HL-60 (cell line): ENCODE measurements at regions not wholly inside any gene's neighbourhood (a gene's known extent, or its start where the extent isn't known, plus 50 kb on each side); places are given as distances from the start of the nearest gene placed in this dataset.

Experiments used
- DNase-seq, 2 experiments: peaks; one replicate each; pipeline ENCODE4 v3.0.0-alpha.2; 2010 to 2020; ENCODE audit warnings: low read depth in 1 of 2, low spot score in 1 of 2
- H3K27ac ChIP-seq: fragments of 250-450 bp; sonication (Bioruptor Pico); replicated peaks from 2 replicates; pipeline ENCODE4 v1.5.1; 2020; ENCODE audit warnings: mild to moderate bottlenecking, moderate library complexity
- H3K27me3 ChIP-seq: fragments of 250-450 bp; sonication (Bioruptor Pico); 2 replicates; pipeline ENCODE4 v1.5.1; 2021; ENCODE audit warnings: mild to moderate bottlenecking, moderate library complexity; ENCODE audit not compliant: insufficient read depth, poor library complexity, severe bottlenecking
- H3K4me3 ChIP-seq: replicated peaks from 2 replicates; pipeline ENCODE4 v1.5.1; 2011; ENCODE audit warnings: mild to moderate bottlenecking, control low read depth, low read length; ENCODE audit not compliant: insufficient read depth
- GABPA ChIP-seq: IDR thresholded peaks from 2 replicates; pipeline ENCODE4 v1.6.1; 2012; ENCODE audit warnings: low read depth
- POLR2AphosphoS5 ChIP-seq: IDR thresholded peaks from 2 replicates; pipeline ENCODE4 v1.6.1; 2012; ENCODE audit warnings: low read depth
- SPI1 ChIP-seq: IDR thresholded peaks from 2 replicates; pipeline ENCODE4 v1.6.1; 2012; ENCODE audit warnings: low read depth, mild to moderate bottlenecking, borderline replicate concordance
- TF ChIP-seq, protein P1 (sequence below): IDR thresholded peaks from 2 replicates; pipeline ENCODE4 v1.6.1; 2012; ENCODE audit warnings: low read depth; ENCODE audit not compliant: insufficient replicate concordance
- TF ChIP-seq, protein P2 (sequence below): IDR thresholded peaks from one replicate; pipeline ENCODE4 v1.5.1; 2011; ENCODE audit warnings: low read length, control low read depth, inconsistent platforms; ENCODE audit not compliant: insufficient read depth

DNA sequence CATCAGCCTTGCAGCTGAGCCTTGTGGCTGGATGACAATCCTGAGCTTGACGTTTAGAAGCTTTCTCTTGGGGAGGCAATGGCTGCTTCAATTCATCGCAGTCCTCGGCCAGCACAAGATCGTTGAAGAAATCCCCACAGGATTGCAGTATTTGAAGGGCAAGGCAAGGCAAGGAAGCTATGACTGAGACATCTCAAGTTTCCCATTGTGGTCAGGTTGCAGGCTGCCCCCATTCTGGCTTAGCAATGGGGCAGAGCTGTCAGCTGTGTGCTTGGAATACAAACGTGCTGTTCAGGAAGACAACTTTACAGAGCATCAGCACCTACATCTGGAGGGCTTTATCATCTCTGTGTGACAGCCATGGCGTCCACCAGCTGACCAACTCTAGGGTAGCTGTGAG lies 275.9 kb upstream of the TBL1XR1 start:
- DNase-seq: no peak
- H3K27ac ChIP-seq: no peak overlapping the region
- no peaks in the 10 kb centered on the region for H3K27me3 ChIP-seq
- H3K4me3 ChIP-seq: no peak overlapping the region
- no peak for TF ChIP-seq GABPA
- TF ChIP-seq, protein P1, sequence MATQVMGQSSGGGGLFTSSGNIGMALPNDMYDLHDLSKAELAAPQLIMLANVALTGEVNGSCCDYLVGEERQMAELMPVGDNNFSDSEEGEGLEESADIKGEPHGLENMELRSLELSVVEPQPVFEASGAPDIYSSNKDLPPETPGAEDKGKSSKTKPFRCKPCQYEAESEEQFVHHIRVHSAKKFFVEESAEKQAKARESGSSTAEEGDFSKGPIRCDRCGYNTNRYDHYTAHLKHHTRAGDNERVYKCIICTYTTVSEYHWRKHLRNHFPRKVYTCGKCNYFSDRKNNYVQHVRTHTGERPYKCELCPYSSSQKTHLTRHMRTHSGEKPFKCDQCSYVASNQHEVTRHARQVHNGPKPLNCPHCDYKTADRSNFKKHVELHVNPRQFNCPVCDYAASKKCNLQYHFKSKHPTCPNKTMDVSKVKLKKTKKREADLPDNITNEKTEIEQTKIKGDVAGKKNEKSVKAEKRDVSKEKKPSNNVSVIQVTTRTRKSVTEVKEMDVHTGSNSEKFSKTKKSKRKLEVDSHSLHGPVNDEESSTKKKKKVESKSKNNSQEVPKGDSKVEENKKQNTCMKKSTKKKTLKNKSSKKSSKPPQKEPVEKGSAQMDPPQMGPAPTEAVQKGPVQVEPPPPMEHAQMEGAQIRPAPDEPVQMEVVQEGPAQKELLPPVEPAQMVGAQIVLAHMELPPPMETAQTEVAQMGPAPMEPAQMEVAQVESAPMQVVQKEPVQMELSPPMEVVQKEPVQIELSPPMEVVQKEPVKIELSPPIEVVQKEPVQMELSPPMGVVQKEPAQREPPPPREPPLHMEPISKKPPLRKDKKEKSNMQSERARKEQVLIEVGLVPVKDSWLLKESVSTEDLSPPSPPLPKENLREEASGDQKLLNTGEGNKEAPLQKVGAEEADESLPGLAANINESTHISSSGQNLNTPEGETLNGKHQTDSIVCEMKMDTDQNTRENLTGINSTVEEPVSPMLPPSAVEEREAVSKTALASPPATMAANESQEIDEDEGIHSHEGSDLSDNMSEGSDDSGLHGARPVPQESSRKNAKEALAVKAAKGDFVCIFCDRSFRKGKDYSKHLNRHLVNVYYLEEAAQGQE: no peak
- no peak for TF ChIP-seq SPI1
- TF ChIP-seq, protein P2, sequence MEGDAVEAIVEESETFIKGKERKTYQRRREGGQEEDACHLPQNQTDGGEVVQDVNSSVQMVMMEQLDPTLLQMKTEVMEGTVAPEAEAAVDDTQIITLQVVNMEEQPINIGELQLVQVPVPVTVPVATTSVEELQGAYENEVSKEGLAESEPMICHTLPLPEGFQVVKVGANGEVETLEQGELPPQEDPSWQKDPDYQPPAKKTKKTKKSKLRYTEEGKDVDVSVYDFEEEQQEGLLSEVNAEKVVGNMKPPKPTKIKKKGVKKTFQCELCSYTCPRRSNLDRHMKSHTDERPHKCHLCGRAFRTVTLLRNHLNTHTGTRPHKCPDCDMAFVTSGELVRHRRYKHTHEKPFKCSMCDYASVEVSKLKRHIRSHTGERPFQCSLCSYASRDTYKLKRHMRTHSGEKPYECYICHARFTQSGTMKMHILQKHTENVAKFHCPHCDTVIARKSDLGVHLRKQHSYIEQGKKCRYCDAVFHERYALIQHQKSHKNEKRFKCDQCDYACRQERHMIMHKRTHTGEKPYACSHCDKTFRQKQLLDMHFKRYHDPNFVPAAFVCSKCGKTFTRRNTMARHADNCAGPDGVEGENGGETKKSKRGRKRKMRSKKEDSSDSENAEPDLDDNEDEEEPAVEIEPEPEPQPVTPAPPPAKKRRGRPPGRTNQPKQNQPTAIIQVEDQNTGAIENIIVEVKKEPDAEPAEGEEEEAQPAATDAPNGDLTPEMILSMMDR: no peak
- TF ChIP-seq POLR2AphosphoS5: no peak

DNA sequence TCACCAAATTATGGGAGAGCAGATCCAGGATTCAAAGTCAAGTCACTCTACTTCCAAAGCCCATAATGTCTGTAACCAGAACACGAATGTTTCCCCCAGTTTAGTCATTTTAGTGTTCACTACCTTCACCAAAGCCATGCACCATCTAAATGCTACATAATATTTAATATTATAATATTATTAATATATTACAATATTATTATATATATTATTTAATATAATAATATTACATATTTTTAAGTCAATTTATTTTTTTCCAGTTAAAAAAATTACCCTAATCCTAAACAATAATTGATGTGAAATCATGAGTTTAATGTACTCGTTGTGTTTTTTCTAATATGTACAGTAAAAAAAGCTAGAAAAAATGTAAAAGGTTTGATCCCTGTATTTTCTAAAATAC lies 276.6 kb upstream of the TBL1XR1 start:
- DNase-seq: no peak

DNA sequence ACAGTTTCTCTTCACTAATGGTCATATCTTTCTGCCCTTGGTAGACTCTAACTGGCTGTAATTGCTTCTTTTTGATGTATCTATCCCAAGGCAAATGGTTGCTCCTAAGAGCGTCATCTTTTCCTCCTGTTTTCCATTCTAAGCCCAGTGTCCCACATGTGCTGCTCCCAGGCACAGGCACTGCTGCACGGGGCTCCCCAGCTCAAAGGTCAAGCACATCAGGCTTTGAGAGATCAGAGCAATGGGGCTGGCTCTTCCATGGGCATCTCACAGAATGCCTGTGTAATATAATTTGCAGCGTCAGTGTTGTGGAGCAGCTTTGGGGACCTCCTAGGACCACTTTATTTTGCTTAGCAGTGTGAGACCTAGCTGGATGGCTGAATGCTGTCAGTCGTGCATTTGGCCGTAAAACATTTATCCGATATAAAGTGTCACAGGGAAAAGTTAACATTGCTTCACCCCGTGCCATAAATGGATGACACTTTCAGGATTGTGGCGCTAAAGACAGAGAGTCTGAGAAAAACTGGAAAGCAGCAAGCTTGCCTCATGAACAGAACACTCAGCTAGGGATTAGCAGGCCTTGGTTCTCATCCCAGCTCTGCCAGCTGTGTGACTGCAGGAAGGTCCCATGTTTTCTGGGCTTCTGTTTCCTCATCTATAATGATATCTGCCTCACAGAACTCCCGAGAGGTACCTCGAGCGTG lies 277.5 kb upstream of the TBL1XR1 start:
- Histone ChIP-seq H3K27me3 (no peaks in the 10 kb centered on the region), H3K27ac (no peak overlapping the region), H3K4me3 (no peak overlapping the region)
- DNase-seq: no peak
- TF ChIP-seq, protein P2: no peak
- TF ChIP-seq GABPA (no peak), SPI1 (no peak), POLR2AphosphoS5 (no peak)
- TF ChIP-seq, protein P1: no peak

More for the DNA sequence above, 276.6 kb upstream of the TBL1XR1 start:
- Histone ChIP-seq H3K27me3 (no peaks in the 10 kb centered on the region), H3K4me3 (no peak overlapping the region), H3K27ac (no peak overlapping the region)
- TF ChIP-seq, protein P2: no peak
- no peak for TF ChIP-seq POLR2AphosphoS5
- TF ChIP-seq SPI1: no peak
- TF ChIP-seq, protein P1: no peak
- no peak for TF ChIP-seq GABPA
